HFF-Myc (cell line): ENCODE measurements at regions not wholly inside any gene's neighbourhood (a gene's known extent, or its start where the extent isn't known, plus 50 kb on each side); places are given as distances from the start of the nearest gene placed in this dataset.

Experiments used
- DNase-seq: peaks from one replicate; pipeline ENCODE4 v3.0.0-alpha.2; 2011; ENCODE audit warnings: low read depth; ENCODE audit errors: extremely low read depth
- H3K4me3 ChIP-seq: replicated peaks from 2 replicates; pipeline ENCODE4 v1.5.1; 2011; ENCODE audit warnings: low read depth, mild to moderate bottlenecking, control low read depth, low read length
- TF ChIP-seq, protein P1 (sequence below): IDR thresholded peaks from 2 replicates; pipeline ENCODE4 v1.5.1; 2012; ENCODE audit warnings: mild to moderate bottlenecking, low read depth, low read length, control low read depth; ENCODE audit errors: missing control alignments

DNA sequence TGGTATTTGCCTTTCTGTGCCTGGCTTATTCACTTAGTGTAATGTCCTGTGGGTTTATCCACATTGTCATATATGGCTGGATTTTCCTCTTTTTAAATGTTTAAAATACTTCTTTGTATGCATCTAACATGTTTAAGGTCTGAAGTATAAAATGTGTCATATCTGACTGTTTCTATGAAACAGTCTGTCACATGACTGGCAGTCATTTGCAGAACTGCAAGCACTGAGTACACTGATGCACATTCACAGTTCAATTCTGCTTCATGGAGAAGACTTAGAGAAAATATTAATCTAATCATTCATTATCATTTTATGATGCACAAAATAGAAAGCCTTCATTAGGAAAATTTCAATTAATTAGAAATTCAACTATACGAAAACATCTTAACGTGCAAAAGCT, 119.7 kb upstream of the PRSS58 start:
- no peak overlapping the region for H3K4me3 ChIP-seq
- TF ChIP-seq, protein P1, sequence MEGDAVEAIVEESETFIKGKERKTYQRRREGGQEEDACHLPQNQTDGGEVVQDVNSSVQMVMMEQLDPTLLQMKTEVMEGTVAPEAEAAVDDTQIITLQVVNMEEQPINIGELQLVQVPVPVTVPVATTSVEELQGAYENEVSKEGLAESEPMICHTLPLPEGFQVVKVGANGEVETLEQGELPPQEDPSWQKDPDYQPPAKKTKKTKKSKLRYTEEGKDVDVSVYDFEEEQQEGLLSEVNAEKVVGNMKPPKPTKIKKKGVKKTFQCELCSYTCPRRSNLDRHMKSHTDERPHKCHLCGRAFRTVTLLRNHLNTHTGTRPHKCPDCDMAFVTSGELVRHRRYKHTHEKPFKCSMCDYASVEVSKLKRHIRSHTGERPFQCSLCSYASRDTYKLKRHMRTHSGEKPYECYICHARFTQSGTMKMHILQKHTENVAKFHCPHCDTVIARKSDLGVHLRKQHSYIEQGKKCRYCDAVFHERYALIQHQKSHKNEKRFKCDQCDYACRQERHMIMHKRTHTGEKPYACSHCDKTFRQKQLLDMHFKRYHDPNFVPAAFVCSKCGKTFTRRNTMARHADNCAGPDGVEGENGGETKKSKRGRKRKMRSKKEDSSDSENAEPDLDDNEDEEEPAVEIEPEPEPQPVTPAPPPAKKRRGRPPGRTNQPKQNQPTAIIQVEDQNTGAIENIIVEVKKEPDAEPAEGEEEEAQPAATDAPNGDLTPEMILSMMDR = no peak
- DNase-seq = no peak

DNA sequence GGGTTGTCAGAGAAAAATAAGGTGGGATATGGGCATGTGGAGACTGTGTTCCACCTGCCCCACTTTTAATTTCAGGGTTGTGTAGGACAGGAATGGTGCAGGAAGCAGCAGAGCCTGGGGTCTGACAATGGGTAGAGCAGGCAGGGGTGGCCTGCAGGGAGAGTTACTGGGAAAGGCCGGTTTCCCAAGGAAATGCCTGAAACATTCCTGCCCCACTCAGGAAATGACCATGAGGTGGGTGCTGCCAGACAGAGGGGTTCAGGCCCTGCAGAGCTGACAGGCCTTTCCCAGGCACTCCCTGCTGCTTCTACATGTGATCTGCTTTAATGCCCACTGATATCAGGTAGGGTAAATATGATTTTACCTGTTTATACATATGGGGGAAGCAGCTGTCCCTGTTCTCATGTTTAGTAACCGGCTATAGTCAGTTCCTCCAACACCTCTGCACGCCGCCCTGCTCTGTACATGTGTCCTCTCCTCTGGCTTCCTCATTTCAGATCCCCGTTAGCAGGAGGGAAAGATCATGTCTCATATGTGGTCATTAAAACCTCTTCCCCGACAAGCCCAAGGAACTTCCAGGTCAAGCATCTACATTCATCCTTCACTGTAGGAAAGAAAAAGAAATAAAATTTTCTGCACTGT, 118.6 kb upstream of the PRSS58 start:
- no peak overlapping the region for H3K4me3 ChIP-seq
- TF ChIP-seq, protein P1 = no peak

DNA sequence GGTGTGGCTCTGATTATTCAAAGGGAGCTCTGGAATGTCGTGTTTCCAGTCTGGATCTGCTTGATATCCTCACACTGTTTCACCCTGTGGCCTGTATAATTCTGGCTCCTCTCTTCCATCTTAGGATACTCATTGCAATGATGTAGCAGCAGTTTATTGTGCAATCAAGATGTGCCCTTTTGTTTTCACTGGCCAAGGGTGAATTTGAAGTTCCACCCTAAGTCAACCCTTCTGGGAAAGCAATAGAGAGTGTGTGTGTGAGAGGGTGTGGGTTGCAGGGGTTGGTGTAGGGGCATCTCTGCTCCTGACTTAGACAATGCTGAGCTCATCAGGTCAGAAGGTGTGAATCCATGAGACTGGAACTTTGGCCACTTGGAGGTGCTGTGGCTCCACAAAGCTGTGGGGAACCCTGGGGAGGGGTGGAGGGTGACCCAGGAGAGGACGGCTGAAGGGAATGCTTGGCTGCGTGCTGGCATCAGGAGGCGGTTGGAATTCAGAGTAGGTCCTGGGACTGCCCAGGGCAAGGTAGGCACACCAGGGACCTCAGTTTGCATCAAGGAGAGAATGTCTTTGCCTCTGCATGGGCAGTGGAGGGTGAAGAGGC, 118.0 kb upstream of the PRSS58 start:
- TF ChIP-seq, protein P1 = peak; percentile 6
- no peak overlapping the region for H3K4me3 ChIP-seq
- no peak for DNase-seq

More for the DNA sequence above, 118.6 kb upstream of the PRSS58 start:
- no peak for DNase-seq

DNA sequence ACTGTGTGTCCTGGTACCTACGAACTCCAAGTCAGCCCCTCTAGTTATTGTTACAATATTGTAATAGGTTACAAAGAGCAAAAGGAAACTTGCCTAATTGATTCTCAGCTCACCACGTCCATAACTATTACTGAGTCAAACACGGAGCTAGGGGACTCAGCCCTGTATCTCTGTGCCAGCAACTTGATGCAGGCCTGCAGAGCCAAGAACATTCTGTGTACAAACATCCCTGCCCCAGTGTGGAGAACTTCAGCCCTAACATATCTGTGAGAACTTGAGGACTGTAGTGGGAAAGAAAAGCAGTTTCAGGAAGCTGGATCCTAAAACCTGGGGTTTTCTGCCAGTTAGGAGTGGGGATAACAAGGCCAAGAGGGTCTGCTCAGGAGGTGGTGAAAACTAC, 114.9 kb upstream of the PRSS58 start:
- TF ChIP-seq, protein P1 = no peak
- no peak overlapping the region for H3K4me3 ChIP-seq
- DNase-seq = no peak

DNA sequence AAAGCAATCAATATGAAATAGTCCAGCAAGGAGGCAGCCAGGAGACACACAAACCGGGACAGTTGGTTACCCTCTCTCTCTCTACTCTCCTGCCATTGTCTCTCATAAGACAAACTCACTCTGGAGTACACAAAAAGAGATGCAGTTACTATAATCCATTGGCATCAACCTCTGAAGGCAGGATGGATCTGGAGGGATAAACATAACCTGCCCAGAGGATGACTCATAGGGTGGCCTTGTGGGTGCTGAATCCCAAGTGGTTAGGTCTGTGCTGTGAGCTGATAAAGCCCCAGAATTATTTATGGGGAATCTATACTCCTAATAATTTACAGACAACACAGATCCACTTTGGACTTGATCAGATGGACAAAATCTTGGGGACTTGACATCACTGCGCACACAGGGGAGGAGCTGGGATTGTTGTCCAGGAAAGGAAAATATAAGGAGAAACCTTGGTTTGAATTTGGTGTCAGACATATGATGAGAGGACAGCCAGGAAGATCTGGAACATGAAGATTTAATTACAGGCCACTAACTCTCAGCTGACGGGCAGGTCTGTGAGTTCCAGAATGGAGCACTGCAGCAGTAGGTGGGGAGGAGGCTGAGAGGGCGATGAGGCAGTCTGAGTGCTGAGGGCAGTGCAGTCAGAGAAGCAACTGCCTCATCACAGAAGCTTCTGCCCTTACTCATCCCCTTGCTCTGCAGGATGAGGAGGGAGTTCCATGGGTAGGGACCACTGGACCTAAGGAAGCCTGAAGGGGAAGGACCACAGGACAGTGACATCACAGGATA, 113.9 kb upstream of the PRSS58 start:
- no peak for DNase-seq
- TF ChIP-seq, protein P1 = no peak

DNA sequence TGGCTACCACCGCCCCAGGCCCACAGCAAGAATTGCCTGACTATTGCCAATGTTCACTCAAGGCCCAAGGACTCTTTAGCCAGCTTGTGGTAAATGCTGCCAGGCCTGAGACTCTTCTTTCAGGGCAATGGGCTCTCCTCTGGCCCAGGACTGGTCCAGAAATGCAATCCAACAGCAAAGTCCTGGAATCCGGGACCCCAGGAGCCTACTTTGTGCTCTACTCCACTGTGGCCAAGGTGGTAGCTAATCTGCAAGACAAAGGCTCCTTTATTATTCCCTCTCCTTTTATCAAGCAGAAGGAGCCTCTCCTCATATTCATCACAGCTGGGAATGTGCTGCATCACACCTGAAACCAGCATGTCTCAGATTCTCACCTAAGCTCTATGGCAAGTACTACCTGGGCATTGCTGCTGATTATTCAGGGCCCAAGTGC, 107.6 kb upstream of the PRSS58 start:
- TF ChIP-seq, protein P1 = no peak
- H3K4me3 ChIP-seq = no peak overlapping the region

More for the DNA sequence above, 113.9 kb upstream of the PRSS58 start:
- no peak overlapping the region for H3K4me3 ChIP-seq

More for the DNA sequence above, 107.6 kb upstream of the PRSS58 start:
- no peak for DNase-seq
